Smooth muscle cell (in vitro differentiated cells): ENCODE measurements at regions not wholly inside any gene's neighbourhood (a gene's known extent, or its start where the extent isn't known, plus 50 kb on each side); places are given as distances from the start of the nearest gene placed in this dataset.

ENCODE experiments used
- DNase-seq: peaks from one replicate; lab custom pipeline; 2025; ENCODE audit not compliant: unreplicated experiment; lab: John Stamatoyannopoulos, UW
- H2AFZ ChIP-seq: fragments of 200-600 bp; sonication (generic); 2 replicates; pipeline ENCODE4 v1.6.0; 2016; ENCODE audit warnings: antibody characterized with exemption, low read depth, mild to moderate bottlenecking
- H3F3A ChIP-seq: fragments of 200-600 bp; sonication (generic); 2 replicates; pipeline ENCODE4 v1.6.0; 2017; ENCODE audit warnings: antibody characterized with exemption, low read depth
- H3K27ac ChIP-seq: fragments of 200-600 bp; sonication (generic); 2 replicates; pipeline ENCODE4 v1.5.1; 2016; ENCODE audit warnings: low read depth, mild to moderate bottlenecking
- H3K27me3 ChIP-seq: fragments of 200-600 bp; sonication (generic); 2 replicates; pipeline ENCODE4 v1.6.1; 2016; ENCODE audit warnings: low read depth, mild to moderate bottlenecking
- H3K36me3 ChIP-seq: fragments of 200-600 bp; sonication (generic); 2 replicates; pipeline ENCODE4 v1.5.1; 2016; ENCODE audit warnings: low read depth
- H3K4me1 ChIP-seq: fragments of 200-600 bp; sonication (generic); 2 replicates; pipeline ENCODE4 v1.5.1; 2016; ENCODE audit warnings: low read depth
- H3K4me2 ChIP-seq: fragments of 200-600 bp; sonication (generic); 2 replicates; pipeline ENCODE4 v1.6.0; 2016; ENCODE audit warnings: mild to moderate bottlenecking
- H3K4me3 ChIP-seq: fragments of 200-600 bp; sonication (generic); 2 replicates; pipeline ENCODE4 v1.5.1; 2016; ENCODE audit warnings: mild to moderate bottlenecking
- H3K79me2 ChIP-seq: fragments of 200-600 bp; sonication (generic); 2 replicates; pipeline ENCODE4 v1.6.0; 2016; ENCODE audit warnings: low read depth, mild to moderate bottlenecking
- H3K9ac ChIP-seq: fragments of 200-600 bp; sonication (generic); 2 replicates; pipeline ENCODE4 v1.6.0; 2016; ENCODE audit warnings: low read depth
- H3K9me3 ChIP-seq: fragments of 200-600 bp; sonication (generic); replicated peaks from 2 replicates; pipeline ENCODE4 v1.5.1; 2016; ENCODE audit warnings: low read depth
- H4K20me1 ChIP-seq: fragments of 200-600 bp; sonication (generic); 2 replicates; pipeline ENCODE4 v1.6.0; 2016; ENCODE audit warnings: low read depth
- CTCF ChIP-seq: fragments of 200-600 bp; sonication (generic); IDR thresholded peaks from 2 replicates; pipeline ENCODE4 v1.5.1; 2017; ENCODE audit warnings: borderline replicate concordance, mild to moderate bottlenecking, antibody characterized with exemption; ENCODE audit not compliant: insufficient read depth, poor library complexity, severe bottlenecking
- WGBS: methylation state at CpG from one replicate; pipeline ENCODE4 v1.1.7; 2016; ENCODE audit warnings: low lambda C conversion rate; 5-methylcytosine and 5-hydroxymethylcytosine counted together

GRCh38 chr4:26260571-26260970 is 60.2 kb upstream of the RBPJ start:
- no peak for DNase-seq
- Histone ChIP-seq H3K9me3 (no peaks in the 10 kb centered on the region), H3K9ac (no peak overlapping the region), H3K4me2 (no peak overlapping the region), H3K79me2 (no peaks in the 10 kb centered on the region), H3K27me3 (no peaks in the 10 kb centered on the region), H3K4me1 (no peaks in the 10 kb centered on the region), H3F3A (no peaks in the 10 kb centered on the region), H3K4me3 (no peak overlapping the region), H3K27ac (no peak overlapping the region), H4K20me1 (no peaks in the 10 kb centered on the region), H3K36me3 (no peaks in the 10 kb centered on the region), H2AFZ (no peak overlapping the region)
- TF ChIP-seq CTCF = no peak
- 70% methylated on average over 2 of the region's 2 CpGs for WGBS

- Histone ChIP-seq H3K4me1 (no peaks in the 10 kb centered on the region), H2AFZ (no peak overlapping the region), H3K27me3 (no peaks in the 10 kb centered on the region), H3K9me3 (no peaks in the 10 kb centered on the region), H3K36me3 (no peaks in the 10 kb centered on the region), H3K27ac (no peak overlapping the region), H3K4me3 (no peak overlapping the region), H3K79me2 (no peaks in the 10 kb centered on the region), H3K4me2 (no peak overlapping the region), H4K20me1 (no peaks in the 10 kb centered on the region), H3F3A (no peaks in the 10 kb centered on the region), H3K9ac (no peak overlapping the region)
- 89% methylated on average over 2 of the region's 2 CpGs for WGBS
- DNase-seq = no peak
- TF ChIP-seq CTCF = no peak
Measured at GRCh38 chr4:26261405-26261804, 59.4 kb upstream of the RBPJ start.

- H3K9ac ChIP-seq = no peak overlapping the region
- no peaks in the 10 kb centered on the region for H3K27me3 ChIP-seq
- WGBS = 81% methylated on average over 5 of the region's 5 CpGs
- DNase-seq = no peak
- H3K4me3 ChIP-seq = no peak overlapping the region
- H2AFZ ChIP-seq = no peak overlapping the region
- H3K4me1 ChIP-seq = no peaks in the 10 kb centered on the region
- no peak for TF ChIP-seq CTCF
- no peak overlapping the region for H3K4me2 ChIP-seq
- H3K79me2 ChIP-seq = no peaks in the 10 kb centered on the region
- H3K9me3 ChIP-seq = no peaks in the 10 kb centered on the region
- no peaks in the 10 kb centered on the region for H4K20me1 ChIP-seq
- H3K27ac ChIP-seq = no peak overlapping the region
- H3K36me3 ChIP-seq = no peaks in the 10 kb centered on the region
- H3F3A ChIP-seq = no peaks in the 10 kb centered on the region
Measured at GRCh38 chr4:26263165-26263564, 57.6 kb upstream of the RBPJ start.

- H3K4me2 ChIP-seq = no peak overlapping the region
- H3K27me3 ChIP-seq = no peaks in the 10 kb centered on the region
- H3K9ac ChIP-seq = no peak overlapping the region
- 91% methylated on average over 5 of the region's 5 CpGs for WGBS
- no peak overlapping the region for H2AFZ ChIP-seq
- no peaks in the 10 kb centered on the region for H3K9me3 ChIP-seq
- H3K4me3 ChIP-seq = no peak overlapping the region
- H4K20me1 ChIP-seq = no peaks in the 10 kb centered on the region
- no peaks in the 10 kb centered on the region for H3K79me2 ChIP-seq
- no peaks in the 10 kb centered on the region for H3K4me1 ChIP-seq
- DNase-seq = no peak
- no peak overlapping the region for H3K27ac ChIP-seq
- no peaks in the 10 kb centered on the region for H3K36me3 ChIP-seq
- H3F3A ChIP-seq = no peaks in the 10 kb centered on the region
- no peak for TF ChIP-seq CTCF
Measured at GRCh38 chr4:26264109-26264508, 56.7 kb upstream of the RBPJ start.
